PC-3 (cell line): ENCODE measurements at regions not wholly inside any gene's neighbourhood (a gene's known extent, or its start where the extent isn't known, plus 50 kb on each side); places are given as distances from the start of the nearest gene placed in this dataset.
"Not testable (repeated sequence)": the region's sequence is repeated elsewhere in the genome, so short reads cannot be mapped to it uniquely, and the experiment has no call there.

ENCODE experiments used
- EZH2 ChIP-seq: fragments of 300-600 bp; sonication (generic); IDR thresholded peaks from one replicate; pipeline ENCODE4 v1.6.1; 2017; ENCODE audit warnings: antibody characterized with exemption, mild to moderate bottlenecking, low read length; ENCODE audit not compliant: unreplicated experiment
- EZH2phosphoT487 ChIP-seq: fragments of 300-600 bp; sonication (generic); IDR thresholded peaks from 2 replicates; pipeline ENCODE4 v1.6.1; 2018; ENCODE audit warnings: mild to moderate bottlenecking, antibody characterized with exemption, low read length, borderline replicate concordance
- TF ChIP-seq, protein P1 (sequence below): fragments of 300-600 bp; sonication (generic); conservative IDR thresholded peaks from 2 replicates; pipeline ENCODE4 v1.5.1; 2017; ENCODE audit warnings: antibody characterized with exemption, low read depth, mild to moderate bottlenecking, low read length

DNA sequence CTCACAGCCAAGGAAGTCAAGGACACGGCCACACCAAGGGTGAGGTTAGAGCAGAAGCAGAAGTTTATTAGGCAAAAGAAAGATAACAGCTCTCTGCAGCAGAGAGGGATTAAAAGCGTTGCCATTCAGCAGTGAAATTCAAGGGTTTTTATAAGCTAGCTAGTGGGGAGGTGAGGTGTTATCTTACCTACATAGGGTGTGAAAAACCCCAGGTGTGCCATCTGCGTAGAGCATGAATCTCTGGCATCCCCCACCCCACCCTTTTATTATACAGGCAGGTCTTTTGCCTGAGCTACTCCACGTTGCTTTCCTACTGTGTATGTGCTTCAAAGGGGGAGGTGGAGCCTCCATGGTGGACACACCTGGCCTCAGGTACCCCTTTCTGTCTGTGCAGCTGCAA lies 135.4 kb downstream of the ARHGAP11B start:
- TF ChIP-seq, protein P1, sequence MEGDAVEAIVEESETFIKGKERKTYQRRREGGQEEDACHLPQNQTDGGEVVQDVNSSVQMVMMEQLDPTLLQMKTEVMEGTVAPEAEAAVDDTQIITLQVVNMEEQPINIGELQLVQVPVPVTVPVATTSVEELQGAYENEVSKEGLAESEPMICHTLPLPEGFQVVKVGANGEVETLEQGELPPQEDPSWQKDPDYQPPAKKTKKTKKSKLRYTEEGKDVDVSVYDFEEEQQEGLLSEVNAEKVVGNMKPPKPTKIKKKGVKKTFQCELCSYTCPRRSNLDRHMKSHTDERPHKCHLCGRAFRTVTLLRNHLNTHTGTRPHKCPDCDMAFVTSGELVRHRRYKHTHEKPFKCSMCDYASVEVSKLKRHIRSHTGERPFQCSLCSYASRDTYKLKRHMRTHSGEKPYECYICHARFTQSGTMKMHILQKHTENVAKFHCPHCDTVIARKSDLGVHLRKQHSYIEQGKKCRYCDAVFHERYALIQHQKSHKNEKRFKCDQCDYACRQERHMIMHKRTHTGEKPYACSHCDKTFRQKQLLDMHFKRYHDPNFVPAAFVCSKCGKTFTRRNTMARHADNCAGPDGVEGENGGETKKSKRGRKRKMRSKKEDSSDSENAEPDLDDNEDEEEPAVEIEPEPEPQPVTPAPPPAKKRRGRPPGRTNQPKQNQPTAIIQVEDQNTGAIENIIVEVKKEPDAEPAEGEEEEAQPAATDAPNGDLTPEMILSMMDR = not testable (repeated sequence)
- TF ChIP-seq EZH2, EZH2phosphoT487: not testable (repeated sequence)
